NCI-H2029 (cell line): ENCODE measurements at regions not wholly inside any gene's neighbourhood (a gene's known extent, or its start where the extent isn't known, plus 50 kb on each side); places are given as distances from the start of the nearest gene placed in this dataset.
"Not testable (repeated sequence)": the region's sequence is repeated elsewhere in the genome, so short reads cannot be mapped to it uniquely, and the experiment has no call there.

Source experiments
- DNase-seq: peaks from one replicate; lab custom pipeline; 2025; lab: John Stamatoyannopoulos, UW

DNA sequence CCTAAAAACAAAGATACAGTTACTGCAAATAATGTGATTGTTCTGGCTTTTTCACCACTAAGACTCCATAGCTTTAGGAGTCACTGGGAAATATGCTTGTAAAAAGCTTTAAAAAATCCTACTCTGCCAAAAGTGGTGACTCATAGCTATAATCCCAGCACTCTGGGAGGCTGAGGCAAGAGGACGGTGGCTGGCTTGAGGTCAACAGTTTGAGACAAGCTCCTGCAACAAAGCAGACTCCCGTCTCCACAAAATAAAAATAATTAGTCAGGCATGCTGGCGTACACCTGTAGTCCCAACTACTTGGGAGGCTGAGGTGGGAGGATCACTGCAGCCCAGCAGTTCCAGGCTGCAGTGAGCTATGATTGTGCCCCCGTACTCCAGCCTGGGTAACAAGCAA lies 406.4 kb downstream of the HTR1A start:
- DNase-seq = no peak

DNA sequence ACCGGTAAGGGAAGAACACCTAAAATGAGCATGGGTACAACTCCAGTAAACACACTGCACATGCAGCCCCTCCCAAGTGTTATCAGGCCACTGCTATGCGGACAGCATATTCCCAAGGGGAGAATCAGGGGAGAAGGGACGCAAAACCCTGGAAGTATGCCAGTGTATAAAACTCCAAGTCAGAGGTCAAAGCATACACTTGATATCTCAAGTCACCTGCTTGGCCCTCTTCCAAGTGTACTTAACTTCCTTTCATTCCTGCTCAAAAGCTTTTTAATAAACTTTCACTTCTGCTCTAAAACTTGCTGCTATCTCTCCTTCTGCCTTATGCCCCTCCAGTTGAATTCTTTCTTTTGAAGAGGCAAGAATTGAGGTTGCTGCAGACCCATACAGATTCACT lies 408.1 kb downstream of the HTR1A start:
- DNase-seq = no peak

DNA sequence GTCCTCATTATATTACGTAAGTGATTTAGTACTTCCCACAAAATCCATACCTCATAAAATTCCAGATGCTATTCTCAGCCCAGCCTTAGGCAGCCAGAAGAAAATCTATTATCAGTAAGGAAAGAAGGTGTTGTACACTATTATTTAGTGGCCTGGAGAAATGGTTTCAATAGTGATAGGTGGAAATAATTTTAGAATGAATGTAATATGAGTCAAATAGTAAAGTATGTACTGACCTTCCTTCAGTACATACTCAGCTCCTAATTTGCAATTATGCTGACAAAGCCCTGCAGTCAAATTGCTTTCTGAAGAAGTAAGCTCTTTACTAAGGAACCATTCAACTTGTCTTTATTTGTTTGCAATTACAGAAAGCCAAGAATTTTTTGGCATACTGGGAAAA lies 409.2 kb downstream of the HTR1A start:
- no peak for DNase-seq

DNA sequence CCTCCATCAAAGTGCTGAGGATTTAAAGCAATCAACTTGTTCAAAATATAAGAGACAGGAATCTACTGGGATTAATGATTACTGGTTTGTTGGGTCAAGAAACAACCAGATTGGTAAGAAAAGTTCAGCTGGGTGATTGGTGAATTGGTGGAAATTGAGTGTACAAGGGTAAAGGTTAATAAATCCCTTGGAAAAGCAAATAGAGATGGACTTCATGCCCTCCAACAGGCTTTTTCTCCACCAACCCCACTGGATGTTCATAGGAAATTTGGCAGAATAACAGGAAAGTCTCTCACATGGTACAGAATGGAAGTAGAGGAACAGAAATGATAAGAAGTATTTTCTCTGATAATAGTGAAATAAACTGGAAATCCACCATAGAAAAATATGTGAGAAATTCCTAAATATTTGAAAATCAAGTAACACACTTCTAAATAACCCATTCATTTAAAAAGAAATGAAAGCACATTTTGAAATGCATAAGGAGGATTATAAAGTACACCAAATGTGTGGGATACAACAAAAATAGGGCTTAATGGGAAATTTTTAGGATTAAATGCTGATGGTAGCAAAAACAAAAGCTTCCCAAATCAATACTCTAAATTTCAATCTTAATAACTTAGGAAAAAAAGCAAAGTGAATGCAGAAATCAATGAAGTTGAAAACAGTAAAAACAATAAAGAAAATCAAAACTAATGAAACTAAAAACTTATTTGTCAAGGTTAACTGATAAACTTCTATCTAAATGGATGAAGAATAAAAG lies 426.2 kb downstream of the HTR1A start:
- no peak for DNase-seq

DNA sequence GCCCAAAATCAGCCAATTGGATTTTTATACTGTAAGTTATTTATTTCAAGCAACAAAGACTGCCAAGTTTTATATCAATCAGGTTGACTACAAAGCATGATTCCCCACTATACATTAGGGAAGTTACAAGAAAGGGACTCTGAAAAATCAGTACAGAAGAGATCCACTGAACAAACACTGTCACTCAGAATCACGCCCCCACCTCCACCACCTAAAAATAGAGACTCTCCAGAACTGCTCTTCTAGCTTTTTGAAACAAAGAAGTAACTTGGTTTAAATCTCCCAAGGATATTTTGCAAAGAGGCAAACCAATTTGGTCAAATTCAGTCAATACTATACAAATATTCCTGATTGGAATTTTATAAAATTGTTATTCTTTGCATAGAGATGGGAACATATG lies 438.0 kb downstream of the HTR1A start:
- no peak for DNase-seq

DNA sequence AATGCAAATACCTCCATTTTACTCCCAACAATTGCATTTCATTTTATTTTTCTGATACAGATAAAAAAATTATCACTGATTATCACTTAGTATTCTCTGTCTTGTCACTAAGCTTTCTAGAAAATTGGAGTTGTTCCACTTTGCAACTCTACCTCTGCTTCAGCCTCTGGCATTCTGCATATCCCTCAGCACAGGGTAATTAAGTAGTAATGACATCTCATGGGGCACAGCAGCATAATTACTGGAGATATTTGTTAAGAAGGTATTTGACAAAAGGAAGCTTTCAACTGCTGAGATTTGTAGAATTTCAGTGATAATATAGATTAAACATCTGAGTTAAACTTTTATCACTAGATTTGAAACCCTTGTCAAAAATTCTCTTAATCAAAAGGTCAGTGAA lies 446.2 kb downstream of the HTR1A start:
- no peak for DNase-seq

DNA sequence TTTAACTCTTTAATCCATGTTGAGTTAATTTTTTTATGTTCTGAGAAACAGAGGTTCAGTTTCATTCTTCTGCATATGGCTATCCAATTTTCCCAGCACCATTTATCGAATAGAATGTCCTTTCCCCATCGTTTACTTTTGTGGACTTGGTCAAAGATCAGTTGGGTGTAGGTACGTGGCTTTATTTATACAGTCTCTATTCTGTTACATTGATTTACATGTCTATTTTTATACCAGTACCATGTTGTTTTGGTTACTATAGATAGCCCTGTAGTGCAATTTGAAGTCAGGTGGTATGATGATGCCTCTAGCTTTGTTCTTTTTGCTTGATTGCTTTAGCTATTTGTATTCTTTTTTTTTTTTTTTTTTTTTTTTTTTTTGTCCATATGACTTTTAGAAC lies 462.0 kb downstream of the HTR1A start:
- DNase-seq = no peak

DNA sequence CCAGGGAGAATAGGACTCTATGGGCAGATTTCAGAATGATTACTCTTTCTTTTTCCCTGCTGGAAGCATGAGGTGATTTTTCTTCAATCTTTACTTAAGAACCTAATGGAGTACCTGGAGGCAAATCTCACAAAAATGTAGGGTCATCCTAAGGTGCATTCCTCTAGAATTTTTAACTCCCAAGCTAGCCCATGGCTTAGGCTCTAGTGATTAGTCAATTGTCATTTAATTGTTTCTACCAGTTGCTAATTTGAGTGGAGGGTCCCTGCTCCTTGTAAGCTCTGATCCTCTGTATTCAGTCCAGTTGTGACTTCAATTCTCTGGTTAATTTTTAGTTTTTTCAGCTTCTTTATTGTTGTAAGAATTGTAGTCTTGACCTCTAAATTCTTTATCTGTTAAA lies 467.0 kb downstream of the HTR1A start:
- DNase-seq = no peak

DNA sequence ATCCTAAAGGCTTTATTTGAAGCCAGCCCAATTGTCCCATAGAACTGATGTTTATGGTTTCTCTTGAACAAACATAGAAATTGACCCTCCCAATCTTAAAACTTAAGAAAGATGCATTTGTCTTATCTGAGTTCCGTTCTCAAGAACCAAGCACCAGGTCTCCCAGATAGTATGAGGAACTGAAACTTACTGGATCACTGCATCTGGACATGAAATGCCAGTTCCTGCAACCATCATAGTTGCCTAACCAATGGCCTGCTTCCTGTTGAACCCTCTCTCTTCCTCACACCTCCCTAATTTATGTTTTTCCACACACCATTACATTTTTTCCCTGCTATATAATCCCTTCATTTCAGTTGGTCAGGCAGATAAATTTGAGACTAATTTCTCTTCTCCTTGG lies 478.9 kb downstream of the HTR1A start:
- DNase-seq = no peak

DNA sequence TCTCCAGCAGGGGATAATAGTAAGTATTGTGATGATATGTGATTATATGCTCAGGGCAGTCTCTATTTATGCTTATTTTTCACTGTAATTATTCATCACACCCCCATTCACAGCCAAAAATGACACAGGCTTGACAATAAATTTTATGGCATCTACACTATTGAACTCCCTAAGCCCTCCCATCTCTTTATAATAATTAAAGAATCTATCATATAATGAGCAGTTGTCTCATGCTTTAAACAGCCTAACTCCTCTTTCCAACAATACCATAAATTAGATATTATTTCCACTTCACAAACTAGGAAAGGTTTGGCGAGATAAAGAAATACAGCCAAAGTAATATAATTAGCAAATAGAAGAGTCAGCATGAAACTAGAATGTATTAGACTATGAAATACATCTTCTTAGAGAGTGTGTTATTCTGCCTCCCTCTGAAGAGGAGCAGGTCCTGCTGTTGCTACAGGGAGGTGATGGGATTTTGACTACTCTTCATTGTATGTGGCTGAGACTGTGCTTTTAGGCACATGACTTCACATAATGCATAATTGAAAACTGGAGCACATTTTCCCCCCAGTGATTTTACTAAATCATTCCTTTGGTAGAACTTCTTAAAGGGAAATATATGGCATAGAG lies 488.8 kb downstream of the HTR1A start:
- DNase-seq = no peak

DNA sequence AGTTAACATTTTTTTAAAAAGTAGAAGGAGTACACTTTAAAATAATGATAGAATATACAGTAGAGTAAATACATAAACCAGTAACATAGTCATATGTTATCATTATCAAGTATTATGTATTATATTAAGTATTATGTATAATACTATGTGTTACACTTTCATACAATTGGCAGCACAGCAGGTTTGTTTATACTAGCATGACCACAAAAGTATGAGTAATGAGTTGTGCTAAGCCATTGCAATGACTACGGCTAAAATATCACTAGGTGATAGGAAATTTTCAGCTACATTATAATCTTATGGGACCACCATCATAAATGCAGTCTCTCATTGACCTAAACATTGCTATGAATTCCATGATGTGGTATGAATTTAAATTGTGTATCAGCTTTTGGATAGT lies 506.0 kb downstream of the HTR1A start:
- DNase-seq = no peak

DNA sequence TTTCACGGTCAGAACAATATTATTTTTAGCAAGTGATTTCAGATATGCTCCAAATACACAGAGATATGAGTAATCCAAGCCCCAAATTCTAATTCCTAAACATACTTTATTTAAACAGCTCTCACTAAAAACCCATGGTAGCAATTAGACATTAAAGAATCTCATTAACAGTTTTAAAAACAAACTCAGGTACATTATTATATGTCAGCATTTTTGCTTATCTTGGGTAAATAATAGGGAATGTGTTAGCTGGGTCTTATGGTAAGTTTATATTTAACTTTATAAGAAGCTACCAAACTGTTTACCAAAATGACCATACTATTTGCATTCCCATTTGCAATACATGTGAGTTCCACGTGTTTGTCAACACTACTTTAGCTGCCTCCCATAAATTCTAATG lies 511.1 kb downstream of the HTR1A start:
- DNase-seq = no peak

DNA sequence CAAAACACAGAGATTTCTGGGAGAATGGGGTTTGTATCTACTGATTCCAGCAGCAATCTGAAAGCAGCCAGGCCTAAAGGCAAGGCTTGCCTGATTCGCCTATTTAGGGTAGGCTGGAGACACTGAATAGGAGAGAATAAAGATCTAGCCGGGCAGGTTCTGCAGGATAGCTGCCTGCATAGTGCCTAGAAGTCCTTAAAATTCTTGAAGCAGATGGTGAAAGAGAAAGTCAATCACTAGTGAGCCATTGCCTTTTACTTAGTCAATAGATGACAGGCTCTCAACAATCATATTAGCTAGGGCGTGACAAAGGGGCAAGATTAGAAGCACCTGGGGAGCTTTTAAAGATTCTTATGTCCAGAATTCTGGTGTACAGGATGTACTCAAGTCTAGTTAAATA lies 522.7 kb downstream of the HTR1A start:
- no peak for DNase-seq

DNA sequence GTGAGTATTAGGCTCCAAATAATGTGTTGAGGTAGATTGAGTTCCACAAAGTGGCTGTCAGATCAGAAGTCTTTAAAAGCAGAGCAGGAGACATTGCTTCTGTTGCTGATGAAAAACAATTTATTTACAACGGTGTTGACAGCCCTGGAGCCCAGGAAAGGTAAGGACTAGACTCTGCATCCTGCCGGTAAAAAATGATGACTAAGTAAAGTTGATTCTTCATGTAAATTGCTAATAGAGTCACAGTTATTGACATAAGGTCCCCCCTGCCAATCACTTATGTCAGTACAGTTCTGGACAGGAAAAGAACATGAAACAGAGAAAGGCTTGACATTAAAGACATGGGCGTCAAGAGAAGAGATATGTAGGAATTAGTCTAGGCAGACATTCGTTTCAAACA lies 552.5 kb downstream of the HTR1A start:
- no peak for DNase-seq

DNA sequence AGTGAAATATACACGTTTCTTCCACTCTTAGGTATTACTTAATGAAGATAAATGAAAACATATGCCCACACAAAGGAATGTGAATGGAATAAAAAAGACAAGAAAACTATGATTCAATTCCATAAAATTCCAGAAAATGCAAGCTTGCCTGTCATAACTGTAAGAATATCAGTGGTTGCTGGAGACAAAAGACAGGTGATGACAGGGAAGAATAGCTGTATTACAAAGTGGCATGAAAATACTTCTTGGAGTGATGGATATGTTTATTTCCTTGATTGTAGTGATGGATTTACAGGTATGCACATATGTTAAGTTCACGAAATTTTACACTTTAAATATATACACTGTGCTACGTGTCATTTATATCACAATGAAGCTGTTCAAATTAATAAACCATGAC lies 553.3 kb downstream of the HTR1A start:
- no peak for DNase-seq

DNA sequence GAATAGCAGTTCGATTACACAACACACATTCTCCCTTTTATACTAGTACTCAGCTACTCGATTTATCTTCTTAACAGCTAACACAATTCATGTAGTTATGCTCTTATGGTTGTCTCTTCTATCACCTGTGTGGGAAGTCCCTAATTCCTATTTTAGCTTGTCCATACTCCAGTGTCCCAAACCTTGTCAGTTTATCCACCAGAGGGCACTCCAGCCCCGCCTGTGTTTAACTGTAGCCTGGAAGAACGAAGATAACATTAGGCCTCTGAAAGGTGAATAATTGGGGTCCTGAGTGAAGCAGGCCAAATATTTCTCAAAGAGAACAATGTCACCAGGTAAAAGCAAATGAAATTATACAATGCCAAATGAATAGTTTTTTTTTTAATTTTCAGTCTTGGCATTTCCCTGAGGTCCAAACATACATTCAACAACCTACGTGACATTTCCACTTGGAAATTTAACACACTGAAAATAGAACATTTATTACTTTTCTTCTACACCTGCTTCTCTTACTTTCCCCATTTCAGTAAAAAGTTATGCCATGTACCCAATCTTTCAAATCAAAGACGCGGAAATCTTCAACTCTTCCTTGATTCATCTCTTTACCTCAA lies 560.7 kb downstream of the HTR1A start:
- peak; percentile 40 for DNase-seq

DNA sequence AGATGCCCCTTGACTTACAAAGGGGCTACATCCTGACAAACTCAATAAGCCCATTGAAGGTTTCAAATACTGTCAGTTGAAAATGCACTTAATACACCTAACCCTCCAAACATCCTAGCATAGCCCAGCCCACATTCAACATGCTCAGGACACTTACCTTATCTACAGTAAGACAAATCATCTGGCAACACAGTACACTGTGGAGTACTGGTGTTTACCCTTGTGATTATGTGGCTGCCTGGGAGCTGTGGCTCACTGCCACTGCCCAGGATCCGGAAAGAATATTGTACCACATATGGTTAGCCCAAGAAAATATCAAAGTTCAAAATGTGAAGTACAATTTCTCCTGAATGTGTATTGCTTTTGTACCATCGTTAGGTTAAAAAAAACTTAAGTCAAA lies 562.2 kb downstream of the HTR1A start:
- DNase-seq = no peak

DNA sequence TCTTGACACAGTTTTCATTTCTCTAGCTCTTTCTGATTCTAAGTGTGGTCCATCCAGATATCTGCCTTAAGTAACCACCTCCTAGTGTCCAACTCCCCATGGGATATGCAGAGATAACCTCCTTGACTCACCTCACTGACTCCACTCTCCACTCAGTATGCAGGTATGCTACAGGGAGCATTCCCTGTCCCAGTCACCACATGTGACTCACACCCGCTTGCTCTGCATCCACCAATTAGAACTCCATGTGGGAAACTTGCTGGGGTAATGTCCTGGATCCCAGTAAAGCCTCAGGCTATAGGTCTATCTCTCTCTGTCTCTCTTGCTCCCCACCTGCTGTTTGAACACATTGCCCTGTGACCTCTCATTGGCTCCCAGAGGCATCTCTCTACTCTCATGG lies 563.9 kb downstream of the HTR1A start:
- no peak for DNase-seq

DNA sequence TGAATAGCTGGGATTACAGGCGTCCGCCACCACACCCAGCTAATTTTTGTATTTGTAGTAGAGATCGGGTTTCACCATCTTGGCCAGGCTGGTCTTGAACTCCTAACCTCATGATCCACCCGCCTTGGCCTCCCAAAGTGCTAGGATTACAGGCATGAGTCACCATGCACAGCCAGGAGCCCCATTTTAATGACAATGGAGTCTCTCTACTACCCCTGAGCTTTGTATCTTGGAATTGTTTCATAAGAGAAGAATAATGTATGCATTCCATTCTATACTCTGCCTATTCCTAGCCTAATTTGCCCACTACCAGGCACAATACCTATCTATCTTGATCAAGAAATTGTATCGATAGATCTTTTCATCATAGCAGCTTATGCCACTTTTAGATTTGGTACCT lies 574.1 kb downstream of the HTR1A start:
- DNase-seq = not testable (repeated sequence)

DNA sequence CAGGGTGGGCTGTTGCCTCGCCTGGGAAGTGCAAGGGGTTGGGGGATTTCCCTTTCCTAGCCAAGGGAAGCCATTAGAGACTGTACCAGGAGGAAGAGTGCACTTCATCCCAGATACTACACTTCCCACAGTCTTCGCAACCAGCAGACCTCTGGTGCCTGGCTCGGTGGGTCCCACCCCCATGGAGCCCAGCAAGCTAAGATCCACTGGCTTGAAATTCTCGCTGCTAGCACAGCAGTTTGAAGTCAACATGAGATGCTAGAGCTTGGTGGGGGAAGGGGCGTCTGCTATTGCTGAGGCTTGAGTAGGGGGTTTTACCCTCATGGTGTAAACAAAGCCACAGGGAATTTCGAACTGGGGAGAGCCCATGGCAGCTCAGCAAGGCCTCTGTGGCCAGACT lies 586.4 kb downstream of the HTR1A start:
- DNase-seq = no peak

DNA sequence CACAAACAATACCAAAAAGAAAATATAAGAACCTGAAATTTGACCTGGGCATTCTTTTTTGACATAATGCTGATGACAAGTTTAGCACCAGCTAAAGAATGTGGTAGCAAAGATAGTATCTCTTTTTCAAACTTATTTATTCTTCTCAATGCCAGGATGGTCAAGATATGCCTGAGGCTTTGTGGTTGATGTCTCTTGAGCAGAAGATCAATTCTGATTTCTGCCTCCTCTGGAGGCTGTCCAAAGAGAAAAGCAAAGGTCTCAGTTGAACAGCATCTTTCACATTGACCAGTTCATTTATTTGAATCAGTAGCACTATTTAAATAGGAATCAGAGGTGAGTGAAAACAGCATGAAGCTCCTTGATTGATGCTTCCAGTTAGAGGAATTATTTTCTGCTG lies 588.2 kb downstream of the HTR1A start:
- no peak for DNase-seq

DNA sequence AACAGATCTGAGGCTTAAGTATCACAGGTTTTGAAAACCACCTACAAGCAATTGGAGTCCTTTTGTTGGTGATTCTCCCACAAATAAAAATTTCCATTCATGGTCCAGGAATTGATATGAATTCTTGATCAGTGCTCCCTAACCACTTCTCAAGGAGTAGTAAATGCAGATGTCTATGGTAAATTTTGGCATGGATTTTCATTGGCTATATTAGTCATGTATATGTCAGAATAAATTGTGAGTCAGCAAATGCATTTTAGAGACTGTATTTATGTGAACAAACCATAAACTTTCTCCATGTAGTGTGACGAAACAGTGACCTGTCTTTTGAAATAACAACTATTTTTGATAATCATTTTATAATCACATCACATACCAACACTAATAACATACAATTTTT lies 611.1 kb downstream of the HTR1A start:
- no peak for DNase-seq

DNA sequence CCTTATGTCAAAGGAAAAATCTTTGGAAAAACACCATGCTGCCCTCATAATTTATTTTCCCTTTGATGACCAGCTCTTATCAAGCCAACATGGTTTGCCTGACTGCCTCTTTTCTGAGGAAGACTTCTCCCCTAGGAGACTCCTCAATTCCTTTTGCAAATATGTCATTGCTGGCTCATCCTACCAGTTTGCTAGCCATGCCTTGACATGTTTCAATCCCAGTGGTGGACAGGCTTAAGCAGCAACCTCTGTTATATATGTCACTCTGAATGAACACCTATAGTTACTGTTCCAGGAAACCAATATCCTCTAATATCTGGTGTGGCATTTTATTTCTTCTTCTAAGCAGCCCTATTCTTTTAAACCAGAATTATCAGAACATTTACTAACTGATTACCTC lies 615.8 kb downstream of the HTR1A start:
- no peak for DNase-seq

DNA sequence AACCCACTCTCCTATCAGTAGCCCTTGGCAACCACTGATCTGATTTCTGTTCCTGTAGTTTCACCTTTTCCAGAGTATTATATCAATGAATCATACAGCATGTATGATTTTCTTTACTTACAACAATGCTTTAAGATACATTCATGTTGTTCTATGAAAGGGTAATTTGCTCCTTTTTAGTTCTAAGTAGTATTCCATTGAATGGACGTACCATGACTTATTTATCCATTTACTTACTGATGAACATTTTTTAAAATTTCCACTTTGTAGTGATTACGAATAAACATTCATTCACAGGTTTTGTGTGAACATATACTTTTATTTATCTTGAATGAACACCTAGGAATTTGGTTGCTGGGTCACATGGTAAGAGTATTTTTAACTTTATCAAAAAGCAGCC lies 620.8 kb downstream of the HTR1A start:
- no peak for DNase-seq
